CD14-positive monocyte (primary cell): ENCODE measurements at regions not wholly inside any gene's neighbourhood (a gene's known extent, or its start where the extent isn't known, plus 50 kb on each side); places are given as distances from the start of the nearest gene placed in this dataset.

ENCODE experiments used
- DNase-seq, 3 donors: peaks; one replicate each; pipeline ENCODE4 v3.0.0-alpha.2; 2011 to 2022
- H2AFZ ChIP-seq: 2 replicates; pipeline ENCODE4 v1.6.0; 2012; ENCODE audit warnings: mild to moderate bottlenecking, low read depth, low read length, inconsistent platforms; ENCODE audit not compliant: insufficient read depth, poor library complexity, severe bottlenecking
- H3K27ac ChIP-seq, 2 donors: 1 replicate in 1 of 2; 2 replicates in 1 of 2; pipeline ENCODE4 v1.5.1; 2012 to 2013; ENCODE audit warnings: low read length in 2 of 2, control low read depth in 1 of 2, inconsistent platforms in 1 of 2, low read depth in 1 of 2, mild to moderate bottlenecking in 1 of 2
- H3K27me3 ChIP-seq, 2 donors: one replicate each; pipeline versions ENCODE4 v1.6.0 to v1.6.1; 2011 to 2013; ENCODE audit warnings: low read length in 2 of 2; ENCODE audit not compliant: control insufficient read depth in 2 of 2, insufficient read depth in 2 of 2
- H3K36me3 ChIP-seq, 2 donors: replicated peaks in 1 of 2; 1 replicate in 1 of 2; 2 replicates in 1 of 2; pipeline versions ENCODE4 v1.5.1 to v1.6.1; 2012 to 2013; ENCODE audit warnings: low read length in 2 of 2, control low read depth in 1 of 2, inconsistent platforms in 1 of 2, mild to moderate bottlenecking in 1 of 2; ENCODE audit not compliant: insufficient read depth in 2 of 2, control insufficient read depth in 1 of 2
- H3K4me1 ChIP-seq, 2 donors: 1 replicate in 1 of 2; 2 replicates in 1 of 2; pipeline versions ENCODE4 v1.5.1 to v1.6.1; 2012 to 2013; ENCODE audit warnings: low read length in 2 of 2, control low read depth in 1 of 2, inconsistent platforms in 1 of 2, mild to moderate bottlenecking in 1 of 2, moderate library complexity in 1 of 2; ENCODE audit not compliant: insufficient read depth in 2 of 2, control insufficient read depth in 1 of 2
- H3K4me2 ChIP-seq: replicated peaks from 2 replicates; pipeline ENCODE3; 2012; ENCODE audit warnings: low read length, moderate library complexity, mild to moderate bottlenecking; ENCODE audit not compliant: poor library complexity, severe bottlenecking; ENCODE audit errors: extremely low read depth
- H3K4me3 ChIP-seq, 3 experiments: fragments of 200-600 bp in 1 of 3; sonication (generic) in 1 of 3; replicated peaks in 1 of 3; 1 replicate in 2 of 3; 2 replicates in 1 of 3; pipeline ENCODE4 v1.5.1; 2011 to 2013; ENCODE audit warnings: low read length in 3 of 3, mild to moderate bottlenecking in 3 of 3, control low read depth in 2 of 3, low read depth in 2 of 3, inconsistent platforms in 1 of 3, moderate library complexity in 1 of 3
- H3K79me2 ChIP-seq: 2 replicates; pipeline ENCODE4 v1.6.0; 2012; ENCODE audit warnings: mild to moderate bottlenecking, control low read depth, inconsistent platforms, low read length, moderate library complexity; ENCODE audit not compliant: insufficient read depth
- H3K9ac ChIP-seq: 2 replicates; pipeline ENCODE4 v1.6.0; 2017; ENCODE audit warnings: low read length, mild to moderate bottlenecking; ENCODE audit not compliant: insufficient read depth, poor library complexity, severe bottlenecking
- H3K9me3 ChIP-seq, 2 donors: replicated peaks in 1 of 2; 1 replicate in 1 of 2; 2 replicates in 1 of 2; pipeline versions ENCODE4 v1.5.1 to v1.6.1; 2012 to 2013; ENCODE audit warnings: low read length in 2 of 2, control low read depth in 1 of 2; ENCODE audit not compliant: control insufficient read depth in 1 of 2, insufficient read depth in 1 of 2
- H4K20me1 ChIP-seq: 2 replicates; pipeline ENCODE4 v1.6.0; 2012; ENCODE audit warnings: mild to moderate bottlenecking, low read length, control low read depth, moderate library complexity; ENCODE audit not compliant: insufficient read depth
- H3K27ac Mint-ChIP-seq, 7 donors: one replicate each; pipeline ENCODE4 v1.8.0; 2020; ENCODE audit warnings: mild to moderate bottlenecking in 7 of 7, mixed read lengths in 7 of 7, moderate library complexity in 6 of 7, inconsistent platforms in 2 of 7
- H3K27me3 Mint-ChIP-seq, 3 donors: one replicate each; pipeline ENCODE4 v1.8.0; 2021 to 2022; ENCODE audit warnings: low read depth in 3 of 3, mild to moderate bottlenecking in 3 of 3, mixed read lengths in 3 of 3, moderate library complexity in 3 of 3, inconsistent platforms in 1 of 3
- H3K36me3 Mint-ChIP-seq, 2 donors: one replicate each; pipeline ENCODE4 v1.8.0; 2020; ENCODE audit warnings: mixed read lengths in 2 of 2, inconsistent platforms in 1 of 2, mild to moderate bottlenecking in 1 of 2
- H3K4me1 Mint-ChIP-seq: one replicate; pipeline ENCODE4 v1.8.0; 2020; ENCODE audit warnings: mild to moderate bottlenecking, mixed read lengths
- H3K4me3 Mint-ChIP-seq, 2 donors: one replicate each; pipeline ENCODE4 v1.8.0; 2020; ENCODE audit warnings: mild to moderate bottlenecking in 2 of 2, mixed read lengths in 2 of 2, moderate library complexity in 1 of 2
- H3K9me3 Mint-ChIP-seq, 7 donors: one replicate each; pipeline ENCODE4 v1.8.0; 2020 to 2022; ENCODE audit warnings: mixed read lengths in 7 of 7, mild to moderate bottlenecking in 6 of 7, moderate library complexity in 6 of 7, inconsistent platforms in 2 of 7
- WGBS: methylation state at CpG from one replicate; pipeline ENCODE4 v1.1.5; 2013; ENCODE audit warnings: missing lambda C conversion rate; ENCODE audit not compliant: insufficient coverage; 5-methylcytosine and 5-hydroxymethylcytosine counted together
- intact Hi-C, 2 donors: fragments of 100-400 bp; cut with micrococcal nuclease; formaldehyde crosslinking; loops; one replicate each; pipeline versions ENCODE4 v1.15.0 to v1.15.1; 2023
- TF ChIP-seq, protein P1 (sequence below): fragments of 200-600 bp; IDR thresholded peaks from one replicate; pipeline ENCODE4 v1.8.0; 2022; ENCODE audit warnings: antibody characterized with exemption, mild to moderate bottlenecking

DNA sequence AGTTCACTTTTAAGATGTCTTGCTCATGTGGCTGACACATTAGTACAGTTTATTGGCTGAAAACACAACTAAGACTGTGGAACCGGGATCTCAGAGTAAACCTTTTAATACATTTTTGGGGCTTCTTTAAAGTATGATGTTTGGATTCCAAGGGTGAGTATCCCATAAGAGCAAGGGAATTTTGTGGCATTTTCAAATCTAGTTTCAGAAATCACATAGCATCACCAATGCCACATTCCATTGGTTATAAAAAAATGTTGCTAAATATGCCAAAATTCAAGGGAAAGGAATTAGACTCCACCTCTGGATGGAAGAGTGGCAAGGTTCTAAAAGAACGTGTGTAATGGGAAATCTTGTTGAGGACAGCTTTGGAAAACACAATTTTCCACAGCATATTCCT is 338.6 kb downstream of the COL12A1 start:
- DNase-seq = no peak
- H3K36me3 Mint-ChIP-seq = no peaks in the 10 kb centered on the region
- 80% methylated on average over 1 of the region's 2 CpGs for WGBS
- H2AFZ ChIP-seq = no peak overlapping the region
- no peaks in the 10 kb centered on the region for H3K27me3 Mint-ChIP-seq
- H3K4me2 ChIP-seq = no peak overlapping the region
- no peak overlapping the region for H3K27ac ChIP-seq
- H3K4me1 ChIP-seq = no peaks in the 10 kb centered on the region
- no peaks in the 10 kb centered on the region for H3K79me2 ChIP-seq
- H3K9me3 Mint-ChIP-seq = peaks cover 0 to 6% (median 0%) of the 10 kb centered on the region in 7 donors
- H3K9ac ChIP-seq = no peak overlapping the region
- intact Hi-C loops = no loop called here
- no peaks in the 10 kb centered on the region for H3K4me1 Mint-ChIP-seq
- H3K27me3 ChIP-seq = no peaks in the 10 kb centered on the region
- H3K4me3 ChIP-seq = no peak overlapping the region
- H3K4me3 Mint-ChIP-seq = no peak overlapping the region
- TF ChIP-seq, protein P1, sequence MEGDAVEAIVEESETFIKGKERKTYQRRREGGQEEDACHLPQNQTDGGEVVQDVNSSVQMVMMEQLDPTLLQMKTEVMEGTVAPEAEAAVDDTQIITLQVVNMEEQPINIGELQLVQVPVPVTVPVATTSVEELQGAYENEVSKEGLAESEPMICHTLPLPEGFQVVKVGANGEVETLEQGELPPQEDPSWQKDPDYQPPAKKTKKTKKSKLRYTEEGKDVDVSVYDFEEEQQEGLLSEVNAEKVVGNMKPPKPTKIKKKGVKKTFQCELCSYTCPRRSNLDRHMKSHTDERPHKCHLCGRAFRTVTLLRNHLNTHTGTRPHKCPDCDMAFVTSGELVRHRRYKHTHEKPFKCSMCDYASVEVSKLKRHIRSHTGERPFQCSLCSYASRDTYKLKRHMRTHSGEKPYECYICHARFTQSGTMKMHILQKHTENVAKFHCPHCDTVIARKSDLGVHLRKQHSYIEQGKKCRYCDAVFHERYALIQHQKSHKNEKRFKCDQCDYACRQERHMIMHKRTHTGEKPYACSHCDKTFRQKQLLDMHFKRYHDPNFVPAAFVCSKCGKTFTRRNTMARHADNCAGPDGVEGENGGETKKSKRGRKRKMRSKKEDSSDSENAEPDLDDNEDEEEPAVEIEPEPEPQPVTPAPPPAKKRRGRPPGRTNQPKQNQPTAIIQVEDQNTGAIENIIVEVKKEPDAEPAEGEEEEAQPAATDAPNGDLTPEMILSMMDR = no peak
- H4K20me1 ChIP-seq = no peaks in the 10 kb centered on the region
- no peaks in the 10 kb centered on the region for H3K9me3 ChIP-seq
- H3K36me3 ChIP-seq = no peaks in the 10 kb centered on the region
- H3K27ac Mint-ChIP-seq = no peak overlapping the region

DNA sequence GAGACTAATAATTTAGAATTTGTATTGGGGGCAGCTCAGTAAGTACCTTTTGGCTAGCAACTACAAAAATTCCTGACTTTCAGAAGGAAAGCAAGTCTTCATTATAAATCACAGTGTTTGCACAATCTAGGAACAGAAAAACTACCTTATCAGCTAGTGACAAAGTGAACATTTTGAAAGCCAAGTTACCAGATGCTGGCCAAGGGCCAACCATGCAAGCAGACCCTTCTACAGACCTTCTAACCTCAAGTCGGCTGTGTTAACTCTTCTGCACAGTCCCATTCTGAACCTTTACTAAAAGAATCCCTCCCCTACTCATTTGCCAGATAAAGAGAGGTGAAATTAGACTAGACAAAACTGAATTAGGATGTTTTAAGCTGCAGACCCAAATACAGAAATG is 341.9 kb downstream of the COL12A1 start:
- H3K4me3 Mint-ChIP-seq = no peak overlapping the region
- Histone ChIP-seq H3K36me3 (no peaks in the 10 kb centered on the region), H3K27me3 (no peaks in the 10 kb centered on the region), H3K79me2 (no peaks in the 10 kb centered on the region), H4K20me1 (no peaks in the 10 kb centered on the region), H3K4me3 (no peak overlapping the region), H2AFZ (no peak overlapping the region), H3K9ac (no peak overlapping the region), H3K4me2 (no peak overlapping the region), H3K9me3 (no peaks in the 10 kb centered on the region), H3K4me1 (no peaks in the 10 kb centered on the region), H3K27ac (no peak overlapping the region)
- no peak for DNase-seq
- H3K36me3 Mint-ChIP-seq = no peaks in the 10 kb centered on the region
- peaks cover 0 to 7% (median 0%) of the 10 kb centered on the region in 7 donors for H3K9me3 Mint-ChIP-seq
- H3K4me1 Mint-ChIP-seq = no peaks in the 10 kb centered on the region
- intact Hi-C loops = no loop called here
- TF ChIP-seq, protein P1 = no peak
- WGBS = no CpG with 5 or more reads among the region's 1 CpG
- no peak overlapping the region for H3K27ac Mint-ChIP-seq
- H3K27me3 Mint-ChIP-seq = no peaks in the 10 kb centered on the region
